GM21825 (cell line): ENCODE measurements at regions not wholly inside any gene's neighbourhood (a gene's known extent, or its start where the extent isn't known, plus 50 kb on each side); places are given as distances from the start of the nearest gene placed in this dataset.
A peak's percentile ranks its signal among the peaks of the same experiment; 100 is the strongest.
"Not testable (repeated sequence)": the region's sequence is repeated elsewhere in the genome, so short reads cannot be mapped to it uniquely, and the experiment has no call there.

Source experiments
- ATAC-seq: cut with Tn5 transposase; IDR thresholded peaks from one replicate; pipeline ENCODE4 v1.9.1; 2021; ENCODE audit warnings: mild to moderate bottlenecking, moderate library complexity; ENCODE audit not compliant: unreplicated experiment

DNA sequence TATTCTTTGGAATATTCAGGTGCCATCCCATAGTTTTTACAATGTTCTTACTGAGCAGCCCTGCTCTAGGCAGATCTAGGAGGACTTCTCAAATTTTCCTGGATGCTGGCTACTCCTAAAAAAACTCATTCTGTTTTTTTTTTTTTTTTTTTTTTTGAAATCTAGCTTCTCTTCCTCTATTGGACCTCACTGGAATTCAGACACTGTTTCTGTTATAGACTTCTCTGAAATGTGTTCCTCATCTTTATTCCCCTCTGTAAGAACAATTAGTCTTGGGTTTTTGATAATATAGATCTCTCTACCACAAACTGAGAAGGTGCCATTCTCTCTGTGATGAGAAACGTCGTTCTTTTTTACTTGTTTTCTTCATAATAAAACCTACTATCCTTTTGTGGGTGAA is 115.3 kb upstream of the CCND2 start:
- ATAC-seq, result no peak

DNA sequence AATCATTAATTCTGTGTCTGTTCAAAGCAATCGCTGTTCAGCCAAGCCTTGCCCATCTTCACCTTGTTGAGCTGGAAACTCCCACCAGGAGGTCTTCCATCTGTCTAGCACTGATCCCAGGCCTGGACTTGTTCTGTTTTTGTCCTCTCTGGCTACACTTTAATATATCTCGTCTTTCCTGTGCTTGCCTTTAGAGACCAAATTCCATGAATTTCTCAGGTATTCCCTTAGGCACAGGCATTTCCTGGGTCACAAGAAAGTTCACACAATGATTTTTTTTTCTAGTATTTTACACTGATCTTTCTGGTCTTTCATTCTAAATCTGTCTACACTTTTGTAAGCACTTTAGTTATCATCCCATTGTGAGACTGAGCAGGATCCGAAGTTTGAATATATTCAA is 116.4 kb upstream of the CCND2 start:
- no peak for ATAC-seq

DNA sequence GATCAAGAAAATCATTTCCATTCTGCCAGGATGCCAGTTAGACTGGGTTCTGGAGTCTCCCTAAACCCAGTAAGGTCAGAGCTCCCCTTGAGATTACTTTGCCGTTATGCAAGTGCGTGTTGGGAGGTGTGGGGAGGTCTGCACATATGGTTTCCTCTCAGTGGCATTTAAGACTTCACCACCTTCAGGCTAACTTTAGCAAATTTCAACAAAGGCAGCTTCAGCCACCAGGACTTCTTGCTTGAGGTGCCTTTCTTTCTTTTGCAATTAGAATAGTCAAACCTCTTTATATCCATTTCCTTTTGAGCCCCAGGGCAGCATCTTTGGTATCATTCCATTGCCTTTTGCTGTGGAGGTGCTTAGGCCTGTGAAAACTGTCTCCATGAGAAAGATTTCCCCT is 117.2 kb upstream of the CCND2 start:
- ATAC-seq, result no peak

DNA sequence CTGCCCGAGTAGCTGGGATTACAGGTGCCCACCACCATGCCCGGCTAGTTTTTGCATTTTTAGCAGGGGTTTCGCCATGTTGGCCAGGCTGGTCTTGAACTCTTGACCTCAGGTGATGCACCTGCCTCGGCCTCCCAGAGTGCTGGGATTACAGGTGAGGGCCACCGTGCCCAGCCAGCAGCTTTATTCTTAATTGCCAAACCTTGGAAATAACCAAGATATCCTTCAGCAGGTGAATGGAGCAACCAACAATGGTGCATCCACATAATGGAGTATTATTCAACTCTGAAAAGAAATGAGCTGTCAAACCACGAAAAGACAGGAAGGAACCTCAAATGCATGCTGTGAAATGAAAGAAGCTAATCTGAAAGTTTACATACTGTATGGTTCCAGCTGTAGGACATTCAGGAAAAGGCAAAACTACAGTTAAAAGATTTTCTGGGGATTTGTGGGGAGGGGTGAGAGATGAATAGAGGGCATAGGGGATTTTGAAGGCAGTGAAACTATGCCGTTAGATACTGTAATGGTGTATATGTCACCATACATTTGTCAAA is 118.8 kb upstream of the CCND2 start:
- ATAC-seq, result no peak

DNA sequence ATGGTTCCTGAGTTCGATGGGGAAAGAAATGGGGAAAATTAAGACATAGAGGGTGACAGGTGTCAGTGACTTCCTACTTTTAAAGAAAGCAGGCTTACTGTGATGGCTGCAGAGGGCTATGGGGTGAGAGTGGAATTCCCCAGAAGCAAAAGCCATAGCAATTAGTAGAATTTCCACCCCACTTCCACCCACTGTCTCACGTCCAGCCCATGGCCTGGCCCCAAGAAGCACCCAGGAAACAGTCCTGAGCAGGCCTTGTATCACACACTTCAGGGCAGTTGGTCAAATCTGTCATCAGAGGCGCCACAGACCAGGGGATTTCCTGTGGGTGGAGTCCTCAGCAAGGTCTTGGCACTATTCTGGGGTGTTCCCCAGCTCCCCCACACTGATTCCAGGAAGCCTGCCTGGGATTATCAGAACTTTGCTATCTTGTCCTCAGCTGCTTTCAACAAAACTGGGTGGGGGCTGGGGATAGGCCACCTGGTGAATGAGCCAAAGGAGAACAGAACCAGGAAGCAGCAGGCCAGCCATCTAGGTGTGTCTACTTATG is 120.1 kb upstream of the CCND2 start:
- ATAC-seq, result peak; percentile 71

DNA sequence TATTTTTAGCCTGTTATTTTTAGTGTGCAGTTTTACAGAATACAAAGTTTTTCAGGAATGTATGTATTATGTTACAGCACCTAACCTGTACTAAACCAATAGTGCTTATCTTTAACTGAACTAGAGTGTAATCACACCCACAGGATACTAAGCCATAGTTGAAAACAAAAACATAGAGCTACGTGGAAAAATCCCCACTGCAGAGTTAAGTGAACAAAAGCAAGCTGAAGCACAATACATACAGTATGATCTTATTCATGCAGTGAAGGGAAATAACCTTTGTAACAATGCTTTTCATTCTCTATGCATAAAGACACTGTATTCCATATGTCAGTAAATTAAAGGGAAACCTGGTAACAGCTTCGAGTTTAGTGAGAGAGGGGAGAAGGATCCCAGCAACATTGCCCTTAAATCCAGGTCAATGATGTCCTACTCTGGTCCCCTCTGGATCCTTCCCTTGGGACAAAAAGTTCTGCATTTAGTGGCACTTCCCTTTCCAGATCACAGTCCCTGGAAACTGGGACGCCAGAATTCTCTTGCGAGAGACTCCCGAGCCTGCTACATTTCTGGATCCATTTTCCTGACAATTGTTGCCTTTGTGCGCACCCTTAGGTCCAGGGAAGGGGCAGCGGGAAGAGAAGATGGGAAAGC is 121.3 kb upstream of the CCND2 start:
- ATAC-seq, result no peak

DNA sequence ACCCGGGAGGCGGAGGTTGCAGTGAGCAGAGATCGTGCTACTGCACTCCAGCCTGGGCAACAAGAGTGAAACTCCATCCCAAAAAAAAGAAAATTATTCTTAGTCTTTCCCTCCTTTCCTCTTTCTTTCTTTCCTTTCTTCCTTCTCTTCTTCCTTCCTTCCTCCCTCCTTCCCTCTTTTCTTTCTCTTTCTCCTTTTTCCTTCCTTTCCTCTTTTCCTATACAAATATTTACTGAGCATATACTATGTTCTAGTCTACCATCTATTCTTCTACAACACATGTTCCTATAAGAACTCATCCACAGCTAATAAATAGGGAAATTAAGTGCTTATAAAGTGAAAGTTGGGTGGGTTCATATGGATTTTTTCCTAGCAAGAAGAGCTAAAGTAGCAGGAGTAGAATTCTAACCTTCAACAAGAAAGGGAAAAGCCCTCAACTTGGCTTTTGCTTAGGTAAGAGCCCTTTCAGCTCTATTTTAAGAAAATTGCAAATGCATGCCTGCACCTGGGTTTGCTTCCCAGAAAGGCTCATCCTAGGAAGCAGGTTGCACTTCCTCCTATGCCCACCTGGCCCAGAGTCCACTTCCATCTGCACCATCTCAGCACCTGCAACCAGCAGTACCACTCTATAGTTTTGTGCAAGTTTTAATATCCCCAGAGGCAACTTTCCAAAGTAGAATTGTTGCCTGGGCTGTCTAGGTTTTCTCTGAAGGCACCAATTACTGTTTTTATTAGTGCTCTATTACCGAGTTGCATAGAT is 122.0 kb upstream of the CCND2 start:
- no peak for ATAC-seq

DNA sequence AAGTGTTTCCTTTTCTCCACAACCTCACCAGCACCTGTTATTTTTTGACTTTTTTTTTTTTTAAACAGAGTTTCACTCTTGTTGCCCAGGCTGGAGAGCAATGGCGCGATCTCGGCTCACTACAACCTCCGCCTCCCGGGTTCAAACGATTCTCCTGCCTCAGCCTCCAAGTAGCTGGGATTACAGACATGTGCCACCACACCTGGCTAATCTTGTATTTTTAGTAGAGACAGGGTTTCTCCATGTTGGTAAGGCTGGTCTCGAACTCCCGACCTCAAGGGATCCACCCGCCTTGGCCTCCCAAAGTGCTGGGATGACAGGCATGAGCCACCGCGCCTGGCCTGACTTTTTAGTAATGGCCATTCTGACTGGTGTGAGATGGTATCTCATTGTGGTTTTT is 123.2 kb upstream of the CCND2 start:
- not testable (repeated sequence) for ATAC-seq

DNA sequence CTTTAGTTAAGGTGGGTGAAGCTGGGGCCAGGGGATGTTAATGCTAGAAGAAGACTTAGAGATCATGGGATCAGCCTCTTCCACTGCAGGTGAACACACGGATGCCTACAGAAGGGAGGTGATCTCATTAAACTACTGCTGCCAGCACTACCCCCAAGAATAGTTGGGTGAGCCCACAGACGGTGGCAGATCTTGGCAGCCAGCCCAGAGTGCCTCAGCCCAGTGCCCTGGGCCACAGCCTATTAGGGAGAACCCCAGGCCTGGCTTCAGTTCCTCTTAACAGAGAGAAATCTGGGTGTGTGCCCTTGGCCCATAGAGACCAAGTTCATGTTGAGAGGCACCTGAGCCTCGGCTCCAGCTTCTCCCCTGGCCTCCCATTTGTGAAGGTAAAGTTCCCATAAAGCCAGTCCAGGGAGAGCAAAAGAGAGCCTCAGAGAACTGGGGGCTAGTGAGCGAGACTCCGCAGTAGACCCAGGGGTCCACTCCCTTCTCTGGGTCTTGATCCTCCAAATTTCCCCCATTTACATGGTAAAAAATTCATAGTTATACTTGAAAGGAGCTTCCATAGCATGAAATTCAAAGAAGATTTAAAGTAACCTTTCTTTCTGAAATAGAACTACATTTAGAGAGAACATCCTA is 125.0 kb upstream of the CCND2 start:
- peak; percentile 46 for ATAC-seq

DNA sequence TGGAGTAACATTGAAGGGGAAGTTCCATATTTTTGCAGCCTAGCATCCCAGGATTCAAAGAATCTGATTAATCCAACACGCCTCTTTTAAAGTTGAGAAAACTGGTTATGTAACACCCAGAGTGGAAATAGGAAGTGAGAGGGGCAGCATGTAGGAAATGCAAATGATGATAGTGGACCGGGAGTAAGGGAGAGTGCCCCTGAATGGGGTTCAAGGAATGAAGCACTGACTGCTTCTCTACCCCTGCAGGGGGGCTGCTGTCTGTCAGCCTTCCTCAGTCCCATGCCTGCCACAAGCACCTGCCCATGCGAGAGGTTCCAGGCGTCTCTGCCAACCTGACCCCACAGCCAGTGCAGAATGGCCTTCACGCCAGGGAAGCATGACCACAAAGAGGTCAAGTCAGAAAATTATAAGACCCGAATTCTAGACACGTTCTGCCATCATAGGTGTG is 126.5 kb upstream of the CCND2 start:
- no peak for ATAC-seq

DNA sequence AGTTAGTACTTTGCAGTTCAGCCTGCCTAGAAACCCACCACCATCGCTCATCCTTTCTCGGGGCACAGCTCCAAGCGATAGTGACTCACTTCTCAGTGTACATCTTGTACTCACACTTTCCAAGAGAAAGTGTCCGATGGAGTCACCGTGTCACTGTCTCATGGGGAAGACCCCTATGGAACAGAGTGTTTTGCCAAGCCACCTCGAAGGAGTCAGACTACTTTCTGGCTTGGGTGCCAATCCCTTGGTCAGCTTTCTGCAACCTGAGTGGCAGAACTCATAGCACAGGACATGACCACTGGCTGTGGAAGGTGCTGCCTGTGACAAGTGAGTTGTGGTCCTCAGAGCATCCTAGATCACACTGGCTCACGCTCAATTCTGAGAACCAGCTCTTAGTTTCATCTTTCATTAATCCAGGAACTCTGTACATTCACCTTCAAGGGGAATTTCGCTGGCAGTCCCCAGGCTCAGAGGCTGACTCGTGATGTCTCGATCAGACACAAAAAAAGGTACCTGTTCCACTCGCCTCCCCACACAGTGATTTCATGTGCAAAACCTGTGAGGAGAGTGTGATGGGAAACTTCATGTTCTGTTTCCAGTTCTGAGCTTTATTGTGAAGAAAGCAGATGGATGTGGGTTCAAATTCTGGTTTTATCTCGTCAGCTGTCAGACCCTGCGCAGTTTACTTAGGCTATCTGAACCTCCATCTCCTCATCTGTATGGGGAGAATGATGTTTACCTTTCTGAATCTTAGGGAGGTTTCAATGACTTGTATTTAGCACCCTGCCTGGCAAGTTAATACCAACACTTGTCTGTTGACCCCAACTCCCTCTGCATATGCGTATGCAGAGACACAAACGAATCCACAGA is 127.3 kb upstream of the CCND2 start:
- ATAC-seq, result no peak

DNA sequence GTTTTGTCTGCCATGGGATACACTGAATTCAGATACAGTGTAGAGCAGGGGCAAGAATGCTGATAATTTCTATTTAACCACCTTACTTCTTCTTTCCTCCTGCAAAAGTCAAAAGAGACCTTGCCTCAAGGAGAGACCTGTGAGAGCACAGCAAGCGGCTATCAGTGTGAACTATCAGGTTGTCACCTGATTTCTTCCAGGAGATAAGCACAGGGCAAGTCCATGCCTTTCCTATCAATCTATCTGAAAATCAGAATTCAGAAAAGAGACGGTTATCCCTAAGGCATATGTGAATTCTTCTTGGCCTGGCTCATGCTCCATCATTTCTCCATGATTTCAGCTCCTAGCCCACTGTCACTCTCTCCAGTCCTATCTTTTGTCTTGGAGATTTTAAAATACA is 128.9 kb upstream of the CCND2 start:
- no peak for ATAC-seq

DNA sequence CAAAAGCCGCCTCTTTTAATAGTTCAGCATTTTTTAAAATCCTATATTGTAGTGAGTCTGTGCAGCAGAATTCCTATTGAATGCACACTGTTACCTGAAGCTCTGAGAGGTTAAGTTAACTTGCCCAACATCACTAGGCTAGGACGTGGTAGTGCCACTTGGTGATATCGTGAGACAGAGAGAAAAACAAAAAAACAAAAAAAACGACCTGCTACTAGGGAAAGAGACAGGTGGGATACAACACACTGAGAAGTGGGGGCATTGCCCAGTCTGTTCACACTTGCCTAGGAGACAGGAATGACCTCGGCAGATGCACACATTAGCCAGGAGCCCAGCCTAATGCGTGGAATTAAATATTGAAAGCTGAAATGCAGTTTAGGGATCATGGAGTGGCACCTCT is 129.7 kb upstream of the CCND2 start:
- ATAC-seq, result no peak

DNA sequence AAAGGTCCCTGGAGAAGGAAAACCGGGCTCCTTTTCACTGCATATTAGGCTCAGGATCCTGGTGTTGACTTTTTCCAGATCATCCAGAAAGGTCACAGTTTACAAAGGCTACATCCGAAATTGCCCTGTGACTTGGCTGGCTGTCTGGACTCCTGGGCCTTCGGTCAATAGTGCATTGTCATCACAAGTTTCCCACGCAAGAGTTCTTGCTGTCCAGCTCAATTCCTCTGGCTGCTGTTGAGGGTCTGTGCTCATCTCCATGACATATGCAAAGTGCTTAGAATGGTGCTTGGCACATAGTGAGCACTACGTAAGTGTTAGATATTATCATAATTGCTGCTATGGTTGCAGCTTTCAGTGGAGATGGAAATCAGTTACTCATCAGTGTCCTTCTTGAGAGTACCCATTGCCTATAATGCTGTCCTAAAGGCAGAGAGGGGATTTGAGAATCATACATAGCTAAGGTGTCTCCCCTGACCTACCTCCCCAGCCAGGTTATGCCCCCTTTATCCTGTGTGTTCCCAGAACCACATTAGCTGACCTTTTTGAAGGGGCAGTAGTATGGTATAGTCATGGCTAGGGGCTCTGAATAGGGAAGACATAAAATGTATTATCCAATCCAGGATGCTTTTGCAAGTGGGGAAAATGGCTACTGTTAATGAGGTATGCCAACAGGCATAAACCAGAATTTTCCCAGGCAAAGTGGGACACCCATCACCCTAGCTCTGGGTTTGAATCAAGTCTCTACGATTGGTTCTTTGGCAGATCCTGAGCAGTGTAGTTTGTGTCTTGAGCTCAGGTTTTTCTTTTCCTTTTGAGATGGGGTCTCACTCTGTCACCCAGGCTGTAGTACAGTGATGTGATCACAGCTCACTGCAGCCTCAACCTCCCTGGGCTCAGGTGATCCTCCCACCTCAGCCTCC is 132.0 kb upstream of the CCND2 start:
- no peak for ATAC-seq

DNA sequence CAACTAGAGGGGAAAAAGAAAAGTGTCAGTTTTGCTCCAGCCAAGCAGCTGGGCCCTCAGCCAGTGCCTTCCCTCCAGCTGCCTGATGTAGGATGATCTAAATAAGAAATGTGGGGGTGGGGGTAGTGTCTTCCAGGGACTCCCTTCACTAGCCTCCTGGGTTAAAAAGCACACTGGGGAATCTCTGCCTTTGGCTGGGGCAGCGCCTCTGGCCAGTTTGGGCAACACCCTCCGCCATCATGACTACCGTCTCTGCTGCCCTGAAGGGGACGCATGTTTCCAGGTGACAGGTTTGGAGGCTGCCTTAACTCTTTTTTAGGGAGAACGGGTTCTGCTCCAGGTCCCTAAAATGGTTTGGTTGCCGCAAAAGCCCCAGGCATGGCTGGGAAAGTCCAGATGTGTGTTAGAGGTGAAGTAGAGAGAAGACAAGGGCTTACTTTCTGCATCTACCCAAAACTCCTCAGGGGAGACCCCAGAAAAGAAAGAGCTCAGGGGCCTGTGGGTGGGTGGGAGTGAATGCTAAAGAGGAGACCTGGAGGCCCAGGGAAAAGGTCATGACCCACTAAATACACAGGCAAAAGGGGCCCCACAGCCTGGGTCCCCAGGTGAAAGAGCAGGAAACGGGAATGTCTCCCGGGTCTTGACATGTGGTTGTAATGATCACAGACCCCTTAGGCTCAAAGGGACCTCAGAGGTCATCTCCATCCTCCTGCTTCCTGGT is 132.8 kb upstream of the CCND2 start:
- ATAC-seq, result no peak

DNA sequence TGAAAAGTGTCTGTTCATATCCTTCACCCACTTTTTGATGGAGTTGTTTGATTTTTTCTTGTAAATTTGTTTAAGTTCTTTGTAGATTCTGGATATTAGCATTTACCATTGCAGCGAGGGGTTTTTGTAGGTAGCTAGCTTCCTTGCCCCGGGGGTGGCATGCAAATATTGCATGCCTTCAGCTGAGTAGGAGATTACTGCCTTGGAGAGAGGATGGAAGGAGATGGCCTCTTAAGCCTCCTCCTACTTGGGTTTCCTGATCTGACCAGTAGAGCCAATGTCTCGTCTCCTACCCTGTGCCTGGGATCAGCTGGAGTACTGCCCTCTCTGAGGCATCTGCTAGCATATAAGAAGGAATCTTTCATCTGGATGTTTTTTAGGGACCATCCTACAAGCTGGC is 134.4 kb upstream of the CCND2 start:
- no peak for ATAC-seq

DNA sequence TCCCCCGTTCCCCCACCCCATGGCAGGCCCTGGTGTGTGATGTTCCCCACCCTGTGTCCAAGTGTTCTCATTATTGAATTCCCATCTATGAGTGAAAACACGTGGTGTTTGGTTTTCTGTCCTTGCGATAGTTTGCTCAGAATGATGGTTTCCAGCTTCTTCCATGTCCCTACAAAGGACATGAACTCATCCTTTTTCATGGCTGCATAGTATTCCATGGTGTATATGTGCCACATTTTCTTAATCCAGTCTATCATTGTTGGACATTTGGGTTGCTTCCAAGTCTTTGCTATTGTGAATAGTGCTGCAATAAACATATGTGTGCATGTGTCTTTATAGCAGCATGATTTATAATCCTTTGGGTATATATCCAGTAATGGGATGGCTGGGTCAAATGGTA is 135.0 kb upstream of the CCND2 start:
- not testable (repeated sequence) for ATAC-seq

DNA sequence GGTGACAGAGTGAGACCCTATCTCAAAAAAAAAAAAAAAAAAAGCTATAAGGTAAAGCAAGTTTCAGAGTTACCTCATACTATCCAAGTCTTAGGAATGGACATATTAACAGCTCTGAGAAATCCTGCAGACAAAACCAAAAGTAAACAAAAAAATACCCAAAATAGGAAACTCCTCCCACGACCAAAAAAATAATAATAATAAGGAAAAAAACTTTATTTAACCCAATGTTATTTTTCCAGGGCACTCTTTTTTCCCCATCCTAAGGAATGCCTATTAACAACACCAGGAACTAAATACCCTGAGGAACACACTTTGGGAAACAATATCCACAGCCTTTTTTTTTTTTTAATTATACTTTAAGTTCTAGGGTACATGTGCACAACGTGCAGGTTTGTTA is 135.5 kb upstream of the CCND2 start:
- no peak for ATAC-seq

DNA sequence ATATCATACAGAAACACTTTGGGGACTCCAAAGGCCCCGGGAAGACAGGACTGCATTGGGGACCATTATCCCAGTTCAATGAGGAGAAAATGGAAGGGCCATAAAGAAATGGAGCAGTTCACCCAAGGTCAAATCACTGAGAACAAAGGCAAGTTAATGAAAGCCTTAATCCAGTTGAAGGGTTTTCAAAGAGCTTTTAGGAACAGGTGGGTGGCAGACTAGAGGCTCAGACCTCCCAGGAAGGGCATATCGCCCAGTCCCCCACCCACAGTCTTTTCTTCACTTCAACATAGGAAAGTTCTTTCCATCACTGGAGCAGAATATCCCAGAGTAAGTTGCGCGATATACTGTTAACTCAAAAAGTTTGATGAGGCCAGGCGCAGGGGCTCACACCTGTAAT is 136.1 kb upstream of the CCND2 start:
- ATAC-seq, result no peak
